ENCODE measurements at regions not wholly inside any gene's neighbourhood (a gene's known extent, or its start where the extent isn't known, plus 50 kb on each side); places are given as distances from the start of the nearest gene placed in this dataset.
A peak's percentile ranks its signal among the peaks of the same experiment; 100 is the strongest.

GRCh38 chr18:34594266-34594665, 115.8 kb upstream of the DTNA start:
- no peaks in the 10 kb centered on the region for H3K36me3 ChIP-seq (replicated peaks in 1 of 2; ENCODE audit: control insufficient read depth in 1 of 2, insufficient read depth in 2 of 2, low read length in 2 of 2)
- H3K79me2 ChIP-seq (ENCODE audit: insufficient read depth, low read length): no peaks in the 10 kb centered on the region
- no peak overlapping the region for H3K4me3 ChIP-seq (replicated peaks in 1 of 3; ENCODE audit: insufficient read depth in 1 of 3, low read depth in 2 of 3, low read length in 3 of 3)
- WGBS (ENCODE audit: low lambda C conversion rate): 67% methylated on average over 1 of the region's 1 CpG
- H3K4me1 ChIP-seq (ENCODE audit: insufficient read depth, low read length): no peaks in the 10 kb centered on the region
- intact Hi-C loops (cut with micrococcal nuclease; ENCODE audit: unreplicated experiment): no loop called here
- in situ Hi-C loops (cut with HindIII; ENCODE audit: extremely low pct_ligation_motif_present, low pct_unique_long_range_greater_than_20kb): no loop called here
- no peak overlapping the region for H3K4me2 ChIP-seq (ENCODE audit: low read depth, low read length)
- no peak overlapping the region for H3K27ac ChIP-seq (ENCODE audit: extremely low read length, insufficient read depth, low read length)
- DNase-seq (ENCODE audit: low spot score): no peak
- no peaks in the 10 kb centered on the region for H4K20me1 ChIP-seq (ENCODE audit: insufficient read depth, low read length)
- no peak overlapping the region for H3K9ac ChIP-seq (ENCODE audit: insufficient read depth, low read depth, low read length)
- no peak for FAIRE-seq
- ATAC-seq: no peak
- ChIA-PET CTCF (ENCODE audit: low intra/inter-chr PET ratio, low total read pairs) (no interaction called here), POLR2A (no interaction called here)
- no peaks in the 10 kb centered on the region for H3K27me3 ChIP-seq (ENCODE audit: control insufficient read depth in 1 of 2, insufficient read depth in 2 of 2, low read length in 2 of 2)
- BruUV-seq (replicated peaks): no TSS peak
- TF ChIP-seq MAFK (conservative IDR thresholded peaks at IDR 0.05 in 1 of 2, IDR thresholded peaks at IDR 0.05 in 1 of 2; ENCODE audit: low read length in 2 of 2): peak in 1 of 2 experiments; percentile 21; a peak in 1 of 4 replicates
- TF ChIP-seq AGO2 (optimal IDR thresholded peaks at IDR 0.05; ENCODE audit: low read depth, low read length): no peak
- H3K9me3 ChIP-seq (ENCODE audit: low read length): no peaks in the 10 kb centered on the region
- H2AFZ ChIP-seq (ENCODE audit: low read length): no peak overlapping the region

- peak; percentile 20 for DNase-seq (ENCODE audit: low spot score)
Observed at GRCh38 chr18:34595690-34596089, 114.4 kb upstream of the DTNA start.

More at GRCh38 chr18:34595690-34596089, 114.4 kb upstream of the DTNA start:
- no peaks in the 10 kb centered on the region for H3K4me1 ChIP-seq (ENCODE audit: insufficient read depth, low read length)
- in situ Hi-C loops (cut with HindIII; ENCODE audit: extremely low pct_ligation_motif_present, low pct_unique_long_range_greater_than_20kb): no loop called here
- H3K4me3 ChIP-seq (replicated peaks in 1 of 3; ENCODE audit: insufficient read depth in 1 of 3, low read depth in 2 of 3, low read length in 3 of 3): no peak overlapping the region
- no TSS peak for BruUV-seq (replicated peaks)
- FAIRE-seq (peak; percentile 43), ATAC-seq (no peak)
- H3K9ac ChIP-seq (ENCODE audit: insufficient read depth, low read depth, low read length): no peak overlapping the region
- H3K9me3 ChIP-seq (ENCODE audit: low read length): no peaks in the 10 kb centered on the region
- TF ChIP-seq MEIS1 (CRISPR knock-in tag; IDR thresholded peaks at IDR 0.05; ENCODE audit: borderline replicate concordance) (no peak), ZSCAN9 (CRISPR knock-in tag; IDR thresholded peaks at IDR 0.05; ENCODE audit: borderline replicate concordance) (no peak), FOXC1 (CRISPR knock-in tag; IDR thresholded peaks at IDR 0.05; ENCODE audit: borderline replicate concordance) (no peak), STAG1 (CRISPR knock-in tag; IDR thresholded peaks at IDR 0.05) (peak; percentile 49), CTCF (CRISPR knock-in tag; IDR thresholded peaks at IDR 0.05) (0 out of 2 replicates have a peak, but pooled peaks have one; percentile 38)
- ChIA-PET POLR2A (no interaction called here), CTCF (ENCODE audit: low intra/inter-chr PET ratio, low total read pairs) (interaction anchor here (1.7 kb wide), 1 partner anchor 192 kb away, joined by 7 read pairs; no protein-coding TSS in a partner anchor)
- H3K27ac ChIP-seq (ENCODE audit: extremely low read length, insufficient read depth, low read length): no peak overlapping the region
- 66% methylated on average over 2 of the region's 2 CpGs for WGBS (ENCODE audit: low lambda C conversion rate)
- H4K20me1 ChIP-seq (ENCODE audit: insufficient read depth, low read length): no peaks in the 10 kb centered on the region
- H3K36me3 ChIP-seq (replicated peaks in 1 of 2; ENCODE audit: control insufficient read depth in 1 of 2, insufficient read depth in 2 of 2, low read length in 2 of 2): no peaks in the 10 kb centered on the region
- no peak overlapping the region for H3K4me2 ChIP-seq (ENCODE audit: low read depth, low read length)
- no peaks in the 10 kb centered on the region for H3K79me2 ChIP-seq (ENCODE audit: insufficient read depth, low read length)
- H3K27me3 ChIP-seq (ENCODE audit: control insufficient read depth in 1 of 2, insufficient read depth in 2 of 2, low read length in 2 of 2): no peaks in the 10 kb centered on the region
- no peak overlapping the region for H2AFZ ChIP-seq (ENCODE audit: low read length)
- intact Hi-C loops (cut with micrococcal nuclease; ENCODE audit: unreplicated experiment): loop anchor here (5.0 kb wide), 1 partner anchor 192 kb away; no protein-coding TSS in a partner anchor
